ENCODE measurements at regions not wholly inside any gene's neighbourhood (a gene's known extent, or its start where the extent isn't known, plus 50 kb on each side); places are given as distances from the start of the nearest gene placed in this dataset.

- no peak overlapping the region for H3K9ac ChIP-seq (ENCODE audit: low read depth, low read length, poor library complexity)
- no peak overlapping the region for H3K18ac ChIP-seq (ENCODE audit: low read length)
- H3K4me2 ChIP-seq (ENCODE audit: insufficient read depth, low read length, poor library complexity, severe bottlenecking), result no peak overlapping the region
- no peak overlapping the region for H2BK5ac ChIP-seq (ENCODE audit: low read length)
- peaks cover 0 to 4% of the 10 kb centered on the region in 2 donors for H3K36me3 ChIP-seq (replicated peaks in 1 of 2; ENCODE audit: control insufficient read depth in 2 of 2, insufficient read depth in 2 of 2, low read length in 2 of 2)
- no peaks in the 10 kb centered on the region for H3K27me3 ChIP-seq (ENCODE audit: control insufficient read depth in 3 of 3, insufficient read depth in 3 of 3, low read depth in 1 of 3, low read length in 3 of 3)
- H3K4me1 ChIP-seq (ENCODE audit: control insufficient read depth in 2 of 2, insufficient read depth in 1 of 2, low read depth in 1 of 2, low read length in 2 of 2), result no peaks in the 10 kb centered on the region
- H3K9me3 ChIP-seq (replicated peaks in 1 of 2; ENCODE audit: control insufficient read depth in 2 of 2, insufficient read depth in 1 of 2, low read depth in 1 of 2, low read length in 2 of 2), result no peaks in the 10 kb centered on the region
- H2BK15ac ChIP-seq (ENCODE audit: low read length), result no peak overlapping the region
- no peak overlapping the region for H2AFZ ChIP-seq (ENCODE audit: low read length)
- no peak overlapping the region for H4K91ac ChIP-seq (ENCODE audit: low read depth, low read length, poor library complexity)
- no peak for DNase-seq (ENCODE audit: low spot score)
- H3K4me3 ChIP-seq (ENCODE audit: low read length in 2 of 2), result no peak overlapping the region
- no peak overlapping the region for H2BK12ac ChIP-seq (ENCODE audit: low read length)
- H3K27ac ChIP-seq (replicated peaks; ENCODE audit: low read length), result no peak overlapping the region
- no CpG with 5 or more reads among the region's 2 CpGs for WGBS, 2 donors (ENCODE audit: extremely low coverage in 2 of 2, insufficient read length in 2 of 2, insufficient replicate concordance in 1 of 2)
- H3K79me1 ChIP-seq (ENCODE audit: low read depth, low read length), result no peaks in the 10 kb centered on the region
- H3K23ac ChIP-seq (ENCODE audit: low read depth, low read length, poor library complexity), result no peak overlapping the region
- H3K4ac ChIP-seq (ENCODE audit: low read length), result no peak overlapping the region
- no peak overlapping the region for H3K14ac ChIP-seq (ENCODE audit: low read length)
- no peak overlapping the region for H4K8ac ChIP-seq (ENCODE audit: low read depth, low read length)
- H2BK120ac ChIP-seq (ENCODE audit: low read depth, low read length), result no peak overlapping the region
- no peak overlapping the region for H2AK5ac ChIP-seq (ENCODE audit: low read depth, low read length)
Measured at GRCh38 chr21:16409352-16409751, 679.6 kb downstream of the USP25 start.

GRCh38 chr21:16418226-16418625 is 688.4 kb downstream of the USP25 start:
- Histone ChIP-seq H2BK120ac (ENCODE audit: low read depth, low read length) (no peak overlapping the region), H2AFZ (ENCODE audit: low read length) (no peak overlapping the region), H3K9me3 (replicated peaks in 1 of 2; ENCODE audit: control insufficient read depth in 2 of 2, insufficient read depth in 1 of 2, low read depth in 1 of 2, low read length in 2 of 2) (peaks cover 0 to 2% of the 10 kb centered on the region in 2 donors), H3K79me1 (ENCODE audit: low read depth, low read length) (no peaks in the 10 kb centered on the region), H3K27me3 (ENCODE audit: control insufficient read depth in 3 of 3, insufficient read depth in 3 of 3, low read depth in 1 of 3, low read length in 3 of 3) (no peaks in the 10 kb centered on the region), H2BK5ac (ENCODE audit: low read length) (no peak overlapping the region), H3K9ac (ENCODE audit: low read depth, low read length, poor library complexity) (no peak overlapping the region), H3K18ac (ENCODE audit: low read length) (no peak overlapping the region), H3K4me1 (ENCODE audit: control insufficient read depth in 2 of 2, insufficient read depth in 1 of 2, low read depth in 1 of 2, low read length in 2 of 2) (peaks cover 0 to 10% of the 10 kb centered on the region in 2 donors), H3K4ac (ENCODE audit: low read length) (no peak overlapping the region), H3K23ac (ENCODE audit: low read depth, low read length, poor library complexity) (no peak overlapping the region), H3K4me2 (ENCODE audit: insufficient read depth, low read length, poor library complexity, severe bottlenecking) (no peak overlapping the region), H3K27ac (replicated peaks; ENCODE audit: low read length) (no peak overlapping the region), H3K4me3 (ENCODE audit: low read length in 2 of 2) (no peak overlapping the region), H2BK12ac (ENCODE audit: low read length) (no peak overlapping the region), H4K91ac (ENCODE audit: low read depth, low read length, poor library complexity) (no peak overlapping the region), H3K36me3 (replicated peaks in 1 of 2; ENCODE audit: control insufficient read depth in 2 of 2, insufficient read depth in 2 of 2, low read length in 2 of 2) (no peaks in the 10 kb centered on the region), H4K8ac (ENCODE audit: low read depth, low read length) (no peak overlapping the region), H2BK15ac (ENCODE audit: low read length) (no peak overlapping the region), H3K14ac (ENCODE audit: low read length) (no peak overlapping the region), H2AK5ac (ENCODE audit: low read depth, low read length) (no peak overlapping the region)
- no peak for DNase-seq (ENCODE audit: low spot score)
- no CpG with 5 or more reads among the region's 2 CpGs for WGBS, 2 donors (ENCODE audit: extremely low coverage in 2 of 2, insufficient read length in 2 of 2, insufficient replicate concordance in 1 of 2)

GRCh38 chr21:16418642-16419041 is 688.9 kb downstream of the USP25 start:
- no peak overlapping the region for H4K8ac ChIP-seq (ENCODE audit: low read depth, low read length)
- H2BK120ac ChIP-seq (ENCODE audit: low read depth, low read length), result no peak overlapping the region
- no peak overlapping the region for H4K91ac ChIP-seq (ENCODE audit: low read depth, low read length, poor library complexity)
- H3K9ac ChIP-seq (ENCODE audit: low read depth, low read length, poor library complexity), result no peak overlapping the region
- no peak overlapping the region for H2AK5ac ChIP-seq (ENCODE audit: low read depth, low read length)
- no peak overlapping the region for H2BK12ac ChIP-seq (ENCODE audit: low read length)
- no peak for DNase-seq (ENCODE audit: low spot score)
- WGBS, 2 donors (ENCODE audit: extremely low coverage in 2 of 2, insufficient read length in 2 of 2, insufficient replicate concordance in 1 of 2), result no CpG with 5 or more reads among the region's 5 CpGs
- peaks cover 0 to 2% of the 10 kb centered on the region in 2 donors for H3K9me3 ChIP-seq (replicated peaks in 1 of 2; ENCODE audit: control insufficient read depth in 2 of 2, insufficient read depth in 1 of 2, low read depth in 1 of 2, low read length in 2 of 2)
- H3K23ac ChIP-seq (ENCODE audit: low read depth, low read length, poor library complexity), result no peak overlapping the region
- no peak overlapping the region for H2BK15ac ChIP-seq (ENCODE audit: low read length)
- no peak overlapping the region for H2BK5ac ChIP-seq (ENCODE audit: low read length)
- H3K4ac ChIP-seq (ENCODE audit: low read length), result no peak overlapping the region
- no peak overlapping the region for H3K14ac ChIP-seq (ENCODE audit: low read length)
- no peaks in the 10 kb centered on the region for H3K79me1 ChIP-seq (ENCODE audit: low read depth, low read length)
- no peaks in the 10 kb centered on the region for H3K27me3 ChIP-seq (ENCODE audit: control insufficient read depth in 3 of 3, insufficient read depth in 3 of 3, low read depth in 1 of 3, low read length in 3 of 3)
- H3K4me2 ChIP-seq (ENCODE audit: insufficient read depth, low read length, poor library complexity, severe bottlenecking), result no peak overlapping the region
- no peak overlapping the region for H2AFZ ChIP-seq (ENCODE audit: low read length)
- no peaks in the 10 kb centered on the region for H3K36me3 ChIP-seq (replicated peaks in 1 of 2; ENCODE audit: control insufficient read depth in 2 of 2, insufficient read depth in 2 of 2, low read length in 2 of 2)
- no peak overlapping the region for H3K27ac ChIP-seq (replicated peaks; ENCODE audit: low read length)
- no peak overlapping the region for H3K18ac ChIP-seq (ENCODE audit: low read length)
- no peak overlapping the region for H3K4me3 ChIP-seq (ENCODE audit: low read length in 2 of 2)
- peaks cover 0 to 10% of the 10 kb centered on the region in 2 donors for H3K4me1 ChIP-seq (ENCODE audit: control insufficient read depth in 2 of 2, insufficient read depth in 1 of 2, low read depth in 1 of 2, low read length in 2 of 2)

GRCh38 chr21:16419188-16419921 is 689.6 kb downstream of the USP25 start:
- H3K4ac ChIP-seq (ENCODE audit: low read length), result no peak overlapping the region
- H4K8ac ChIP-seq (ENCODE audit: low read depth, low read length), result no peak overlapping the region
- H3K9me3 ChIP-seq (replicated peaks in 1 of 2; ENCODE audit: control insufficient read depth in 2 of 2, insufficient read depth in 1 of 2, low read depth in 1 of 2, low read length in 2 of 2), result peaks cover 0 to 2% of the 10 kb centered on the region in 2 donors
- H2AK5ac ChIP-seq (ENCODE audit: low read depth, low read length), result no peak overlapping the region
- no peak overlapping the region for H2BK15ac ChIP-seq (ENCODE audit: low read length)
- H3K27ac ChIP-seq (replicated peaks; ENCODE audit: low read length), result no peak overlapping the region
- no peak overlapping the region for H3K4me3 ChIP-seq (ENCODE audit: low read length in 2 of 2)
- H3K27me3 ChIP-seq (ENCODE audit: control insufficient read depth in 3 of 3, insufficient read depth in 3 of 3, low read depth in 1 of 3, low read length in 3 of 3), result no peaks in the 10 kb centered on the region
- H3K79me1 ChIP-seq (ENCODE audit: low read depth, low read length), result no peaks in the 10 kb centered on the region
- H3K9ac ChIP-seq (ENCODE audit: low read depth, low read length, poor library complexity), result no peak overlapping the region
- H4K91ac ChIP-seq (ENCODE audit: low read depth, low read length, poor library complexity), result no peak overlapping the region
- H3K23ac ChIP-seq (ENCODE audit: low read depth, low read length, poor library complexity), result no peak overlapping the region
- H3K36me3 ChIP-seq (replicated peaks in 1 of 2; ENCODE audit: control insufficient read depth in 2 of 2, insufficient read depth in 2 of 2, low read length in 2 of 2), result no peaks in the 10 kb centered on the region
- no peak overlapping the region for H2BK120ac ChIP-seq (ENCODE audit: low read depth, low read length)
- H3K18ac ChIP-seq (ENCODE audit: low read length), result no peak overlapping the region
- peaks cover 0 to 10% of the 10 kb centered on the region in 2 donors for H3K4me1 ChIP-seq (ENCODE audit: control insufficient read depth in 2 of 2, insufficient read depth in 1 of 2, low read depth in 1 of 2, low read length in 2 of 2)
- H2BK5ac ChIP-seq (ENCODE audit: low read length), result no peak overlapping the region
- DNase-seq (ENCODE audit: low spot score), result no peak
- WGBS, 2 donors (ENCODE audit: extremely low coverage in 2 of 2, insufficient read length in 2 of 2, insufficient replicate concordance in 1 of 2), result no CpG with 5 or more reads among the region's 14 CpGs
- no peak overlapping the region for H3K4me2 ChIP-seq (ENCODE audit: insufficient read depth, low read length, poor library complexity, severe bottlenecking)
- H2BK12ac ChIP-seq (ENCODE audit: low read length), result no peak overlapping the region
- H3K14ac ChIP-seq (ENCODE audit: low read length), result no peak overlapping the region
- H2AFZ ChIP-seq (ENCODE audit: low read length), result no peak overlapping the region

Data from neuronal stem cell (in vitro differentiated cells).